GM12865 (cell line): ENCODE measurements at regions not wholly inside any gene's neighbourhood (a gene's known extent, or its start where the extent isn't known, plus 50 kb on each side); places are given as distances from the start of the nearest gene placed in this dataset.
"Not testable (repeated sequence)": the region's sequence is repeated elsewhere in the genome, so short reads cannot be mapped to it uniquely, and the experiment has no call there.

Source experiments
- DNase-seq: peaks from one replicate; pipeline ENCODE4 v3.0.0; 2010; ENCODE audit warnings: low read depth
- H3K4me3 ChIP-seq: 2 replicates; pipeline ENCODE4 v1.5.1; 2011; ENCODE audit warnings: mild to moderate bottlenecking, low read depth, low read length, control low read depth
- CTCF ChIP-seq: IDR thresholded peaks from 2 replicates; pipeline ENCODE4 v1.5.1; 2011; ENCODE audit warnings: low read length, control low read depth, low read depth, inconsistent platforms; ENCODE audit not compliant: insufficient read depth; ENCODE audit errors: missing control alignments

GRCh38 chr7:115799430-115799829 is 231.1 kb downstream of the TFEC start:
- no peak for TF ChIP-seq CTCF
- no peak for DNase-seq
- H3K4me3 ChIP-seq: no peak overlapping the region

GRCh38 chr7:115793958-115794702 is 236.4 kb downstream of the TFEC start:
- no peak for TF ChIP-seq CTCF
- no peak overlapping the region for H3K4me3 ChIP-seq
- no peak for DNase-seq

DNA sequence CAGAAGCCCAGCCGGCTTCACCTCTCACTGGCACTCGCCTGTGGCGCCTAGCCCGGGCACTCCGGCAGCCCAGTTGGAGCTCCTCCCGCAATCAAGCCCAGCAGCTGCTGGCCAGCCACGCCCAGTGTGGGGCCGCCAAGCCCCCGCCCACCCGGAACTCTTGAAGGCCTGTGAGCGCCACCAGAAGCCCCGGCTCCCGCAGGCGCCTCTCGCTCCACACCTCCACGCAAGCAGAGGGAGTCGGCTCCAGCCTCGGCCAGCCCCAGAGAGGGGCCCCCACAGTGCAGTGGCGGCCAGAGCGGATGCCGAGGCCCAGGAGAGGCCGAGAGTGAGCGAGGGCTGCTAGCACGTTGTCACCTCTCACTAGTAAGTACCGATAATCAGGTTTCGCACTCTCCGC is 240.7 kb downstream of the TFEC start:
- no peak for TF ChIP-seq CTCF
- no peak overlapping the region for H3K4me3 ChIP-seq
- DNase-seq: no peak

- H3K4me3 ChIP-seq, DNase-seq: not testable (repeated sequence)
Observed at GRCh38 chr7:115789473-115789872, 241.1 kb downstream of the TFEC start.

DNA sequence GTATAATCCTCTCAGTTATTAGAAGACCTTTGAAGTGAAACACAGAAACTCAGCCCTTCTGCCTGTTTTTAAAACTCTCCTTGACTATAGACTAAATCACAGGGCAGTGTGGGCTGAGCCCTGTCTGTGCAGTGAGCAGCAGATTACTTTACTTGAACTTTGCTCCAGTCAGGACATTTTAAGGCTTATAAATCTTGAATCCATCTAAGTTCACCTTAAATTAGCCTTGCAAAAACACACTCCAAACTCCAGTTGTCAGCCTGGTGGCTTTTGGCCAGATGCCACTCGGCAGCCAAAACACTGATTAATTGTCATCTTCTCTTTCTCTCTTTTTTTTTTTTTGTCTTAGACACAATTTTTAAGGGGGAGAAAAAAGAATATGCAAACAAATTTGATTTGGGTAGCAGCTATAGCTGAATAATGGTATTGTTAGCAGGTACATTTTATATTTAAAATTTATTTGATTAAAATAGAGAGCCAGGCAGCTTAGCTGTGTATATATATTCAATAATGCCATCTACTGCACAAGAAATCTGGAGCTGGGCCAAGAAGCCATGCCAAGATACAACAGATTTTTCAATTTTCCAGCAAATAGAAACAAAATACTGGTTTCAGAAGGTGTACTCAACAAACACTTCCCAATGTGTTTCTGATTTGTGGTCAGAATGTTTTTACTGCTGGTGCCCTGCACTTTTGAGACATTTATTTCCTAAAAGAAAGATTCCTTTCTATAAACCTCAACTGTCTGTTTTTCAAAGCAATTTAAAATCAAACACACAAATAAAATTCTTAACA is 247.7 kb downstream of the TFEC start:
- no peak for TF ChIP-seq CTCF
- no peak overlapping the region for H3K4me3 ChIP-seq
- DNase-seq: no peak

- H3K4me3 ChIP-seq: no peak overlapping the region
- DNase-seq: no peak
- TF ChIP-seq CTCF: no peak
Observed at GRCh38 chr7:115779561-115779960, 251.0 kb downstream of the TFEC start.

- no peak overlapping the region for H3K4me3 ChIP-seq
- no peak for DNase-seq
- no peak for TF ChIP-seq CTCF
Observed at GRCh38 chr7:115775981-115776380, 254.6 kb downstream of the TFEC start.
